ENCODE measurements at regions not wholly inside any gene's neighbourhood (a gene's known extent, or its start where the extent isn't known, plus 50 kb on each side); places are given as distances from the start of the nearest gene placed in this dataset.

DNA sequence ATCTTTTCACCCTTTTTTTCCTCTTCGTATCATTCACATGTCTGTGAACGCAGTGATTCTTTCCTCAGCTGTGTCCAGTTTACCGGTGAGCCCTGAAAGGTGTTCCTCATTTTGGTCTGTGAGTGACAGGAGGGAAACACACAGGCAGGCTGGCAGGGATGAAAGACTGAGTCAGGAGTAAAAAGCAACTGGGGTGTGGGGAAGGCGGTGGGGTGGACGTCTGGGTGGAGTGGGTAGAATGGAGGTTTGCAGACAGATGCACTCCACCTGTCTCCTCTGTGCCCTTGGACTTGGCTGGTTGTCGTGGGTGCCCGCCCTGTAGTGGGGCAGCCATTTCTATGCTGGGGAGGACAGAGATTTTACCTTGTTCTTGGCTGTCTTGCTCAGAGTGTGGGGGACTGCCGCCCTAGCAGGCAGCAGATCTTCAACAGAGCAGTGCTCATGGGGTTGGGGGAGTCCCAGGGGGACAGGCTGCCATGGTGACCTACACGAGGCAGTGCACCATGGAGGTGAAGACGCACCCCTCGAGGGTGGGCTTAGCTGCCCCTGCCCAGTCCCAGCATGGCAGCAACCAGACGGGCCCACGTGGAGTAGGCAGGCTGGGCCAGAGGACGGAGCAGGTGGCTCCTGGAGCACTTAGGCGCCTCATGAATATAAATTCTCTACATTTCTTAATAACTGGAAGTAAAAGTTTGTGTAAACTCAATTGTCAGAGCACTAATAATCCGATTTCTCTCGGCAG lies 603.7 kb downstream of the TBC1D22A start:
- no peak for TF ChIP-seq CTCF (IDR thresholded peaks at IDR 0.05; ENCODE audit: control insufficient read depth, extremely low read depth, insufficient read depth)
- H3K4me3 ChIP-seq (ENCODE audit: low read depth, low read length) = no peak overlapping the region
- DNase-seq (ENCODE audit: low read depth) = no peak

DNA sequence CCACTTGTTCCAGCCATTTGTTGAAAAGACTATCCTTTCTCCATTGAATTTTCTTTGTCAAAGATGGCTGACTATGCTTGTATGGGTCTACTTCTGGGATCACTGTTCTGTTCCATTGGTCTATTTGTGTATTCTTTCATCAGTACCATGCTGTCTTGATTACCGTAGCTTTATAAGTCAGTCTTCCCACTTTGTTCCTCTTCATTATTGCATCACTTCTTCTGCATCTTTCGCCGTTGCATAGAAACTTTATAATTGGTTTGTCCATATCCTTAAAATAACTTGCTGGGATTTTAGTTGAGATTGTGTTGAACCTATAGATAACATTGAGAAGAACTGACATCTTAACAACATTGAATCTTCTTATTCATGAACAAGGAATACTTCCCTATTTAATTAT lies 598.8 kb downstream of the TBC1D22A start:
- no peak for TF ChIP-seq CTCF (IDR thresholded peaks at IDR 0.05; ENCODE audit: control insufficient read depth, extremely low read depth, insufficient read depth)
- no peak for DNase-seq (ENCODE audit: low read depth)
- no peak overlapping the region for H3K4me3 ChIP-seq (ENCODE audit: low read depth, low read length)

DNA sequence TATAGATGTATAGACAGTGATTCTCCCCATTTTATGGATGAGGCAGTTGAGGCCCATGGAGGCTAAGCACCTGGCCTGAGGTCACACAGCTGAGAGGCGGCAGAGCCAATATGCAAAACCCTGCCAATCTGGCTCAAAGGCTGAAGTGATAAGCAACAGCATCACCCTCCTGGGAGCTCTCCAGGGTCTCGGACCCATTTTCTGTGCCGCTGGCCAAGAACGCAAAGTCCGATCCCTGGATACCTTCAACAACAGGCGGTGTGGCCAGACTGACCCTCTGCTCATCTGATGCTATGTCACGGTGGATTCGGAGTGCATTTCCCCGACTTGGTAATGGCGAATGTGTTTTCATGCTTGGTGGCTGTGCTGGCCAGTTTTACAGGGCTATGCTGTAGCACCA lies 595.0 kb downstream of the TBC1D22A start:
- no peak for DNase-seq (ENCODE audit: low read depth)
- H3K4me3 ChIP-seq (ENCODE audit: low read depth, low read length) = no peak overlapping the region
- no peak for TF ChIP-seq CTCF (IDR thresholded peaks at IDR 0.05; ENCODE audit: control insufficient read depth, extremely low read depth, insufficient read depth)

GRCh38 chr22:47357086-47357485 lies 594.6 kb downstream of the TBC1D22A start:
- no peak for TF ChIP-seq CTCF (IDR thresholded peaks at IDR 0.05; ENCODE audit: control insufficient read depth, extremely low read depth, insufficient read depth)
- DNase-seq (ENCODE audit: low read depth) = no peak
- H3K4me3 ChIP-seq (ENCODE audit: low read depth, low read length) = no peak overlapping the region

DNA sequence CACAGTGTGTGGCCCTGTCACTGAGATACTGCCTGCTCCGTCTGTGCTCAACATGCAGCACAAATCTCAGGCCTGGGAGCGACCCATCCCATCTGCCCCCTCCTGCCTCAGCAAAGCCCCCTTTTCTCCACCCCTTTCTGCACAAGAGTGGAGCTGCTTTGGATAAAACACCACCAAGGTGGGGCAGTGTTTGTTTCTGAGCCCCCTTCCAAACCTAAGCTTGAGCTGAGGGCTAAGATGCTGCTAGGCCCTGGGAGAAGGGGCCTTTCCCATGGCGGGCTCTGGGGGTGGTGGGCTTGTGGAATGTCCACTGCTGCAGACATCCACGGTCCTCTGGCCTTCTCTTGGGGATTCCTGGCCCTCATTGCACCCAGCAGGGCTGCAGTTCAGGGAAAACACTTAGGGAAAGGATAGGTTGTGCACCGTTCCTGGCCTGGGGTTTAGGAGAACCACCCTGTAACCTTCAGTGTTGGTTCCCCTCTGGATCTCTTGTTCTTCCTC lies 594.1 kb downstream of the TBC1D22A start:
- H3K4me3 ChIP-seq (ENCODE audit: low read depth, low read length) = no peak overlapping the region
- no peak for DNase-seq (ENCODE audit: low read depth)
- TF ChIP-seq CTCF (IDR thresholded peaks at IDR 0.05; ENCODE audit: control insufficient read depth, extremely low read depth, insufficient read depth) = no peak

- DNase-seq (ENCODE audit: low read depth) = no peak
Measured at GRCh38 chr22:47355776-47356510, 593.5 kb downstream of the TBC1D22A start.

More at GRCh38 chr22:47355776-47356510, 593.5 kb downstream of the TBC1D22A start:
- H3K4me3 ChIP-seq (ENCODE audit: low read depth, low read length) = no peak overlapping the region
- TF ChIP-seq CTCF (IDR thresholded peaks at IDR 0.05; ENCODE audit: control insufficient read depth, extremely low read depth, insufficient read depth) = no peak
